ENCODE measurements at regions not wholly inside any gene's neighbourhood (a gene's known extent, or its start where the extent isn't known, plus 50 kb on each side); places are given as distances from the start of the nearest gene placed in this dataset.
"Not testable (repeated sequence)": the region's sequence is repeated elsewhere in the genome, so short reads cannot be mapped to it uniquely, and the experiment has no call there.

GRCh38 chr7:130954918-130955564 lies 221.0 kb upstream of the KLF14 start:
- H3K27me3 Mint-ChIP-seq = no peaks in the 10 kb centered on the region
- H3K36me3 Mint-ChIP-seq = peaks cover 64% of the 10 kb centered on the region
- ATAC-seq (no peak), DNase-seq (ENCODE audit: low spot score) (no peak)
- H3K9me3 Mint-ChIP-seq = no peaks in the 10 kb centered on the region
- peaks cover 54 to 65% of the 10 kb centered on the region in 2 donors for H3K4me1 Mint-ChIP-seq (ENCODE audit: low read depth in 2 of 2)
- H3K4me3 Mint-ChIP-seq = no peak overlapping the region
- H3K27ac Mint-ChIP-seq = no peak overlapping the region

GRCh38 chr7:130955565-130955919 lies 221.5 kb upstream of the KLF14 start:
- ATAC-seq (no peak), DNase-seq (ENCODE audit: low spot score) (no peak)
- Mint-ChIP-seq H3K27ac (no peak overlapping the region), H3K36me3 (peaks cover 69% of the 10 kb centered on the region), H3K4me1 (ENCODE audit: low read depth in 2 of 2) (peaks cover 57 to 70% of the 10 kb centered on the region in 2 donors), H3K27me3 (no peaks in the 10 kb centered on the region), H3K9me3 (no peaks in the 10 kb centered on the region), H3K4me3 (no peak overlapping the region)

GRCh38 chr7:130956417-130957136 lies 222.6 kb upstream of the KLF14 start:
- H3K36me3 Mint-ChIP-seq = peaks cover 71% of the 10 kb centered on the region
- no peaks in the 10 kb centered on the region for H3K27me3 Mint-ChIP-seq
- H3K4me3 Mint-ChIP-seq = no peak overlapping the region
- no peak overlapping the region for H3K27ac Mint-ChIP-seq
- peaks cover 62 to 78% of the 10 kb centered on the region in 2 donors for H3K4me1 Mint-ChIP-seq (ENCODE audit: low read depth in 2 of 2)
- no peak for ATAC-seq
- H3K9me3 Mint-ChIP-seq = no peaks in the 10 kb centered on the region
- DNase-seq (ENCODE audit: low spot score) = no peak

- Mint-ChIP-seq H3K27me3 (no peaks in the 10 kb centered on the region), H3K27ac (no peak overlapping the region), H3K4me3 (no peak overlapping the region), H3K4me1 (ENCODE audit: low read depth in 2 of 2) (peaks cover 66 to 83% of the 10 kb centered on the region in 2 donors), H3K9me3 (no peaks in the 10 kb centered on the region), H3K36me3 (peaks cover 71% of the 10 kb centered on the region)
- DNase-seq (ENCODE audit: low spot score) = no peak
- no peak for ATAC-seq
These were observed 223.1 kb upstream of the KLF14 start for GRCh38 chr7:130957137-130957513.

GRCh38 chr7:130957722-130958435 lies 223.9 kb upstream of the KLF14 start:
- not testable (repeated sequence) for DNase-seq (ENCODE audit: low spot score); H3K27me3 Mint-ChIP-seq; H3K27ac Mint-ChIP-seq; H3K4me3 Mint-ChIP-seq; ATAC-seq; H3K9me3 Mint-ChIP-seq
- H3K4me1 Mint-ChIP-seq (ENCODE audit: low read depth in 2 of 2) = peaks cover 68 to 86% of the 10 kb centered on the region in 2 donors
- H3K36me3 Mint-ChIP-seq = peaks cover 68% of the 10 kb centered on the region

- Mint-ChIP-seq H3K27ac (no peak overlapping the region), H3K9me3 (no peaks in the 10 kb centered on the region), H3K27me3 (no peaks in the 10 kb centered on the region), H3K4me3 (no peak overlapping the region), H3K36me3 (peaks cover 58% of the 10 kb centered on the region), H3K4me1 (ENCODE audit: low read depth in 2 of 2) (peaks cover 64 to 82% of the 10 kb centered on the region in 2 donors)
- ATAC-seq = no peak
- no peak for DNase-seq (ENCODE audit: low spot score)
These were observed 224.8 kb upstream of the KLF14 start for GRCh38 chr7:130958846-130959245.

GRCh38 chr7:130959743-130960207 lies 225.8 kb upstream of the KLF14 start:
- peak in 1 of 2 donors; percentile 22 for ATAC-seq
- DNase-seq (ENCODE audit: low spot score) = no peak
- Mint-ChIP-seq H3K27me3 (no peaks in the 10 kb centered on the region), H3K4me3 (no peak overlapping the region), H3K36me3 (peaks cover 49% of the 10 kb centered on the region), H3K4me1 (ENCODE audit: low read depth in 2 of 2) (peaks cover 56 to 72% of the 10 kb centered on the region in 2 donors), H3K27ac (no peak overlapping the region), H3K9me3 (no peaks in the 10 kb centered on the region)

GRCh38 chr7:130960208-130960988 lies 226.4 kb upstream of the KLF14 start:
- peak; percentile 81 for DNase-seq (ENCODE audit: low spot score)
- ATAC-seq = peak; percentile 55 to 70
- Mint-ChIP-seq H3K27me3 (no peaks in the 10 kb centered on the region), H3K36me3 (peaks cover 42% of the 10 kb centered on the region), H3K4me3 (no peak overlapping the region), H3K4me1 (ENCODE audit: low read depth in 2 of 2) (peaks cover 49 to 66% of the 10 kb centered on the region in 2 donors), H3K9me3 (no peaks in the 10 kb centered on the region), H3K27ac (no peak overlapping the region)

- DNase-seq (ENCODE audit: low spot score) (peak; percentile 91), ATAC-seq (peak; percentile 91 to 94)
- no peak overlapping the region for H3K4me3 Mint-ChIP-seq
- no peaks in the 10 kb centered on the region for H3K27me3 Mint-ChIP-seq
- peaks cover 35% of the 10 kb centered on the region for H3K36me3 Mint-ChIP-seq
- no peak overlapping the region for H3K27ac Mint-ChIP-seq
- peaks cover 42 to 60% of the 10 kb centered on the region in 2 donors for H3K4me1 Mint-ChIP-seq (ENCODE audit: low read depth in 2 of 2)
- no peaks in the 10 kb centered on the region for H3K9me3 Mint-ChIP-seq
These were observed 227.2 kb upstream of the KLF14 start for GRCh38 chr7:130961128-130961601.

- no peaks in the 10 kb centered on the region for H3K27me3 Mint-ChIP-seq
- no peak overlapping the region for H3K27ac Mint-ChIP-seq
- no peak overlapping the region for H3K4me3 Mint-ChIP-seq
- ATAC-seq (no peak), DNase-seq (ENCODE audit: low spot score) (no peak)
- peaks cover 44 to 61% of the 10 kb centered on the region in 2 donors for H3K4me1 Mint-ChIP-seq (ENCODE audit: low read depth in 2 of 2)
- H3K36me3 Mint-ChIP-seq = peaks cover 26% of the 10 kb centered on the region
- H3K9me3 Mint-ChIP-seq = no peaks in the 10 kb centered on the region
These were observed 228.1 kb upstream of the KLF14 start for GRCh38 chr7:130962109-130962508.

GRCh38 chr7:130963339-130963738 lies 229.3 kb upstream of the KLF14 start:
- H3K4me3 Mint-ChIP-seq = peak overlapping the region; percentile 53
- H3K4me1 Mint-ChIP-seq (ENCODE audit: low read depth in 2 of 2) = peaks cover 40 to 56% of the 10 kb centered on the region in 2 donors
- no peak for ATAC-seq
- H3K36me3 Mint-ChIP-seq = peaks cover 17% of the 10 kb centered on the region
- H3K9me3 Mint-ChIP-seq = no peaks in the 10 kb centered on the region
- no peak for DNase-seq (ENCODE audit: low spot score)
- no peak overlapping the region for H3K27ac Mint-ChIP-seq
- H3K27me3 Mint-ChIP-seq = no peaks in the 10 kb centered on the region

GRCh38 chr7:130965515-130965914 lies 231.5 kb upstream of the KLF14 start:
- Mint-ChIP-seq H3K27ac (peak overlapping the region; percentile 86 to 88), H3K27me3 (no peaks in the 10 kb centered on the region), H3K9me3 (no peaks in the 10 kb centered on the region), H3K4me3 (no peak overlapping the region), H3K4me1 (ENCODE audit: low read depth in 2 of 2) (peaks cover 41 to 57% of the 10 kb centered on the region in 2 donors), H3K36me3 (peaks cover 3% of the 10 kb centered on the region)
- no peak for ATAC-seq
- no peak for DNase-seq (ENCODE audit: low spot score)

GRCh38 chr7:130966246-130967009 lies 232.4 kb upstream of the KLF14 start:
- peak; percentile 76 to 81 for ATAC-seq
- DNase-seq (ENCODE audit: low spot score) = peak; percentile 63
- H3K36me3 Mint-ChIP-seq = no peaks in the 10 kb centered on the region
- H3K27me3 Mint-ChIP-seq = no peaks in the 10 kb centered on the region
- H3K4me3 Mint-ChIP-seq = peak overlapping the region; percentile 80
- peak overlapping the region; percentile 86 to 88 for H3K27ac Mint-ChIP-seq
- H3K4me1 Mint-ChIP-seq (ENCODE audit: low read depth in 2 of 2) = peaks cover 45 to 60% of the 10 kb centered on the region in 2 donors
- H3K9me3 Mint-ChIP-seq = no peaks in the 10 kb centered on the region
